HEK293 (cell line): ENCODE measurements at regions not wholly inside any gene's neighbourhood (a gene's known extent, or its start where the extent isn't known, plus 50 kb on each side); places are given as distances from the start of the nearest gene placed in this dataset.

Experiments used
- ZNF398 ChIP-seq: fragments of 450-650 bp; formaldehyde crosslinking; IDR thresholded peaks from 2 replicates; pipeline ENCODE4 v1.5.1; 2017; ENCODE audit warnings: missing biosample characterization, missing genetic modification characterization
- ZNF549 ChIP-seq: fragments of 450-650 bp; IDR thresholded peaks from 2 replicates; pipeline ENCODE4 v1.5.1; 2018; ENCODE audit warnings: missing biosample characterization, missing genetic modification characterization, mild to moderate bottlenecking, inconsistent platforms, moderate library complexity

GRCh38 chr15:94924971-94925598, 693.7 kb downstream of the MCTP2 start:
- TF ChIP-seq ZNF398 (tag by site-specific recombination) (no peak), ZNF549 (tag by site-specific recombination) (no peak)
